Glomerular visceral epithelial cell (primary cell): ENCODE measurements at regions not wholly inside any gene's neighbourhood (a gene's known extent, or its start where the extent isn't known, plus 50 kb on each side); places are given as distances from the start of the nearest gene placed in this dataset.

Source experiments
- DNase-seq: peaks from one replicate; pipeline ENCODE4 v3.0.0-alpha.2; 2016; ENCODE audit errors: extremely low spot score

- DNase-seq: no peak
Observed at GRCh38 chr7:108697254-108697653, 127.6 kb downstream of the DNAJB9 start.

- no peak for DNase-seq
Observed at GRCh38 chr7:108711611-108712010, 141.9 kb downstream of the DNAJB9 start.

GRCh38 chr7:108716783-108717182, 147.1 kb downstream of the DNAJB9 start:
- DNase-seq: peak; percentile 60

DNA sequence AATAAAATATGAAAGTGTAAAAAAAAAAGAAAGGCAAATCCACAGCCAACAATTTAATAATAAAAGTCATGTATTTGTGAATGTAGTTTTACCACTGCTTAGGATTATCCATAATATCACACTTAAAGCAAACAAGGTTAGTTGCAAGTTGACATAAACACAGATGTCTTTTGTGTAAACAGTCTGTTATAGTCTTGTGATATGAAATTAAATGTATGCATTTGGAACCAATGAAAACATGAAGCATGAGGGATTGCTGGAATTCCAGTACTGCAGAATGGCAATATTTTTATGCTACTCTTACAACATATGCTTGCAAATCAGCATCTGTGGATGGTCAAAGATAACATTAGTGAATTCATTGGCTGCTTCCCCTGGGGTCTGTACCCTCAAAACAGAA, 148.1 kb downstream of the DNAJB9 start:
- no peak for DNase-seq

- no peak for DNase-seq
Observed at GRCh38 chr7:108719631-108720030, 150.0 kb downstream of the DNAJB9 start.

DNA sequence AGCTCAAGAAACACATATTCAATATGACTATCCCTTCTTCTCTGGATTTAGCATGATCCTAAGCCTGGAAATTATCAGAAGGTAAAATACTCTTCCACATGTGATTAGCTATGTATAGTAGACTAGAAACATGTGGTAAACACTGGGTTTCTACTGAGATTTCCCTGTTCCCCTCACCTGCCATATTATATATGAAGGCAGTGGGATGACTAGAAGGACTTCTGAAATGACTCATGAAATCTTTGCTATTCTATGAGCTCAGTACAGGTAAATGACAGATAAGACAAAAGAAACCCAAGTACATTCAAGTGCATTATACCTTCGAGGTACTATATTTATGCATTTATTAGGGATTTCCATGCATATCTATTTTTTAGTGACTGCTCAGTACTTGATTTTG, 152.9 kb downstream of the DNAJB9 start:
- DNase-seq: no peak

DNA sequence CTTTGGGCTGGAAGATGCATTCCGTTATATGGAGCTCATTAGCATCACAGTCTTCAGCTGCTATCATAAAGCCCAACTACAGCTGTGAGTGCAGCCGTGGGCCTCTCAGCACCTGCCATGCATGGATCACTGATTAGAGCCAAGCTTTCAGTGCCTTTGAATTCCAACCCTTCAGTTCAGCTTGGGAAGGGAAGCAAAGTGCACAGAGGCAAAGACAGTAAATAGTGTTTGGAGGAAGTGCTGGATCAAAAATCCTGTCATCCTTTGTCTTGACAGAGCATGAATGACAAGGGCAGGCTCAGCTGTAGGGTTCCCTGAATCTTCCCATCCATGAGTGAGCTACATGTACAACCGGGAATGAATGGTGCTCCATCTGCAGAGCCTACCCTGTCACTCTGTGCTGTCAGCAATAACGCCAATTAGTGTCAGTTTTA, 153.7 kb downstream of the DNAJB9 start:
- DNase-seq: peak; percentile 9

- DNase-seq: peak; percentile 5
Observed at GRCh38 chr7:108724251-108725100, 154.8 kb downstream of the DNAJB9 start.

GRCh38 chr7:108735814-108736213, 166.1 kb downstream of the DNAJB9 start:
- DNase-seq: no peak

- DNase-seq: no peak
Observed at GRCh38 chr7:108736221-108736891, 166.7 kb downstream of the DNAJB9 start.

GRCh38 chr7:108770981-108771745, 201.5 kb downstream of the DNAJB9 start:
- no peak for DNase-seq

DNA sequence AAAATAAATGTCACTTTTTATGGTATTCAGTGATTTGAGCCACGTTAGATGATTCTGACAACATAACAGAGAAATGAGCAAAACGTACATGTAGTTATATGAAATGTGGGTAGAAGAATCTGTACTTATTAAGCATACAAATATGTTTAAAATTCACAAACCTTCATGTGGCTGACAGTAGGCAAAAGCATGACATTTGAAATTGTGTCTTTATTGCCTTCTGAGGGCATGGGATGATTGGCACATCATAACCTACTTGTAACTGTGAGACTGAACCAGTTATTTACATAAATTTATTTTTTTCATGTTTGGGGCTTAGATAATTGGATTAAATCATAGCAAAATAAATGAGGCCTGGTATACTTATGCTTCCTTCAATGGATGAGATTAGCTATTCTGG, 202.2 kb downstream of the DNAJB9 start:
- no peak for DNase-seq

DNA sequence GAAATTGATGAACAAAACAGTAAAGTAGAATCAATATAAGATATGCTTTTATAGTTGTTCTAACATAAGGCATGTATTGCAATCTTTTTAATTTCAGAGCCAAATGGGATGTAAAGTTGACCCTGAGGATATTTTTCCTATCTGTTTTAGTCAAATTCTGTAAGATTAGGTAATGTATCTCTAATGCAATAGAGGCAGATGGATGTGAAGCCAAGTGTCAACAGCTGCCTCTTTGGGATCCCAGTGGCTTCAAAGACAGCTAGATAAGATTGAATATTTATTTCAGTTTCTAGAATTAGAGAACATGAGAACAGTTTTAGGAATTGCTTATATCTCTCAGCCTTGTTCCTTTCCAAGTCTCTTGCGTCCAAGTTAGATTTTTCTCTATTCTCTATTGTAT, 208.3 kb downstream of the DNAJB9 start:
- no peak for DNase-seq

- no peak for DNase-seq
Observed at GRCh38 chr7:108789451-108789850, 219.8 kb downstream of the DNAJB9 start.

- no peak for DNase-seq
Observed at GRCh38 chr7:108794466-108794865, 224.8 kb downstream of the DNAJB9 start.

GRCh38 chr7:108802650-108803049, 233.0 kb downstream of the DNAJB9 start:
- no peak for DNase-seq

DNA sequence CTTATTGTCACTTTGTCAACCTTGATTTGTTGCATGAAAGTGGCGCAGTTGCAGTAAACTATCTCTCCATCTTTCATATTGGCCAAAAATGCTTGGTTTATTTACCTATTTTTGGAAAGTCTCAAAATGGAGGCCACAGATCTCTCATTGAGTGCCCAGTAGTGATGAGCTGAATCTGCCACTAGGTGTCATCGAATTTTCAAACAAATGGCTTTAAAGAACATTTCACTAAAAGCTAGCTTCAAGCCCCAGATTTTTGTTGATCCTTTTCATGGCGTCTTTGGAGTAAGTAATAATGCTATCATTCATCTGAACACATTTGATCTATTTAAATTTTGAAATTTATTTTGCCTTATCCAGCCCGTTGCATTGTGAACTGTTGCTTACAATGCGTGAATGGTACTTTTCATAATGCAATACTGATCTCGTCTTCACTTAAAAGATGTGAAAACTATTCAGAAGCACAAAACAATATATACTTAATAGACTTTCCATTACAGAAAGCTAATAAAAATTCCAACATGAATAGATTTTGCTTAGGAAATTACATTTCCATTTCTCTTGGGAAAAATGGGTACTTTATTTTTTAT, 236.2 kb downstream of the DNAJB9 start:
- DNase-seq: peak; percentile 37

- peak; percentile 33 for DNase-seq
Observed at GRCh38 chr7:108808549-108809266, 239.0 kb downstream of the DNAJB9 start.

DNA sequence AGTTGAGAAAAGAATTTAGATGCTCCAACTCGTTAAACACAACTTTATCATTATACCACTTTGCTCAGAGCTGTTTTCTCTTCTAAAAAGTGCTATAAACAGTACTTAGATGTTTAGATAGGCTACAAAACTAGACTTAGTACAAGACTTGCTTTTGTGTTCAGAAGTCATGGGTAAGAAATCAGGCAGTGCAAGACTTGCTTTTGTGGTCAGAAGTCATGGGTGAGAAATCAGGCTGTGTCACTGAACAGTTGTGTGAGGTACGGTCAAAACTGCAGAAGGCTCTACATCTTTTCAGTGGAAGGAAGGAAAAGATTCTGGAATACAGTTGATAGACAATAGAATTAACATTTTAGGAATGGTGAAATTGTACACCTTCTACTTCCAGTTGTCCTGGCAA, 239.7 kb downstream of the DNAJB9 start:
- DNase-seq: peak; percentile 30

- no peak for DNase-seq
Observed at GRCh38 chr7:108810756-108811385, 241.2 kb downstream of the DNAJB9 start.
